SK-N-SH (cell line): ENCODE measurements at regions not wholly inside any gene's neighbourhood (a gene's known extent, or its start where the extent isn't known, plus 50 kb on each side); places are given as distances from the start of the nearest gene placed in this dataset.

Experiments
- CTCF ChIA-PET: fragments of 300-600, 350-600 bp; formaldehyde crosslinking; extraction: SDS; loops from one replicate; lab custom pipeline; 2021; lab: Yijun Ruan, JAX
- POLR2A ChIA-PET: fragments of 350-600 bp; sonication (Branson Sonifier 250); formaldehyde crosslinking; extraction: SDS; loops from one replicate; lab custom pipeline; 2020; ENCODE audit warnings: antibody characterized with exemption, inconsistent platforms; lab: Yijun Ruan, JAX
- DNase-seq: peaks from one replicate; pipeline ENCODE4 v3.0.0; 2012
- H2AFZ ChIP-seq: fragments of 200-600 bp; sonication (generic); 2 replicates; pipeline ENCODE4 v1.8.1; 2016; ENCODE audit warnings: antibody characterized with exemption, mild to moderate bottlenecking, low read depth
- H3F3A ChIP-seq: fragments of 200-600 bp; sonication (generic); replicated peaks from 2 replicates; pipeline ENCODE3; 2016; ENCODE audit warnings: antibody characterized with exemption, mild to moderate bottlenecking; ENCODE audit not compliant: insufficient read depth
- H3K27ac ChIP-seq, 2 experiments: fragments of 200-500 bp in 1 of 2; fragments of 200-600 bp in 1 of 2; sonication (Bioruptor generic) in 1 of 2; sonication (generic), shearing (Covaris generic) in 1 of 2; 2 replicates each; pipeline versions ENCODE4 v1.5.1 to v1.6.1; 2014 to 2016; ENCODE audit warnings: low read depth in 2 of 2, inconsistent platforms in 1 of 2, low read length in 1 of 2, mild to moderate bottlenecking in 1 of 2, mixed read lengths in 1 of 2
- H3K27me3 ChIP-seq: fragments of 200-600 bp; sonication (generic), shearing (Covaris generic); 2 replicates; pipeline ENCODE4 v1.6.1; 2016; ENCODE audit warnings: mixed run types; ENCODE audit not compliant: insufficient read depth
- H3K36me3 ChIP-seq, 2 experiments: fragments of 200-500 bp in 1 of 2; fragments of 200-600 bp in 1 of 2; sonication (Bioruptor generic) in 1 of 2; sonication (generic) in 1 of 2; replicated peaks in 1 of 2; 2 replicates each; pipeline versions ENCODE3 to v1.5.1; 2014 to 2016; ENCODE audit warnings: low read length in 1 of 2, mild to moderate bottlenecking in 1 of 2; ENCODE audit not compliant: insufficient read depth in 2 of 2, control insufficient read depth in 1 of 2
- H3K4me1 ChIP-seq, 2 experiments: fragments of 200-500 bp in 1 of 2; fragments of 200-600 bp in 1 of 2; sonication (Bioruptor generic) in 1 of 2; sonication (generic), shearing (Covaris generic) in 1 of 2; 2 replicates each; pipeline versions ENCODE4 v1.5.1 to v1.6.1; 2014 to 2016; ENCODE audit warnings: low read depth in 1 of 2, low read length in 1 of 2, mixed run types in 1 of 2; ENCODE audit not compliant: insufficient read depth in 2 of 2, control insufficient read depth in 1 of 2
- H3K4me2 ChIP-seq: fragments of 200-600 bp; sonication (generic), shearing (Covaris generic); 2 replicates; pipeline ENCODE4 v1.6.1; 2017; ENCODE audit warnings: mixed run types
- H3K4me3 ChIP-seq, 2 experiments: fragments of 200-500 bp in 1 of 2; fragments of 200-600 bp in 1 of 2; sonication (Bioruptor generic) in 1 of 2; sonication (generic), shearing (Covaris generic) in 1 of 2; 2 replicates each; pipeline versions ENCODE4 v1.5.1 to v1.8.1; 2014 to 2016; ENCODE audit warnings: low read depth in 2 of 2, inconsistent platforms in 1 of 2, low read length in 1 of 2, mild to moderate bottlenecking in 1 of 2, mixed read lengths in 1 of 2, moderate library complexity in 1 of 2
- H3K79me2 ChIP-seq: fragments of 200-600 bp; sonication (generic); 2 replicates; pipeline ENCODE4 v1.8.1; 2017; ENCODE audit warnings: mild to moderate bottlenecking; ENCODE audit not compliant: insufficient read depth
- H3K9ac ChIP-seq: fragments of 200-600 bp; sonication (generic); 2 replicates; pipeline ENCODE4 v1.6.1; 2017; ENCODE audit warnings: mixed run types
- H3K9me2 ChIP-seq: fragments of 200-600 bp; sonication (generic); 2 replicates; pipeline ENCODE4 v1.6.1; 2017; ENCODE audit warnings: mixed run types
- H3K9me3 ChIP-seq: fragments of 200-600 bp; sonication (generic); 2 replicates; pipeline ENCODE4 v1.6.1; 2017; ENCODE audit warnings: mixed run types, mild to moderate bottlenecking, moderate library complexity
- H4K20me1 ChIP-seq: fragments of 200-600 bp; sonication (generic); 2 replicates; pipeline ENCODE4 v1.6.1; 2017; ENCODE audit warnings: mild to moderate bottlenecking, mixed run types; ENCODE audit not compliant: insufficient read depth
- EP300 ChIP-seq, 2 experiments: IDR thresholded peaks; 2 replicates each; pipeline versions ENCODE4 v1.4.0 to v1.6.1; 2012; ENCODE audit warnings: borderline replicate concordance in 1 of 2, low read depth in 1 of 2, low read length in 1 of 2
- FOXM1 ChIP-seq: IDR thresholded peaks from 2 replicates; pipeline ENCODE4 v1.4.0; 2012; ENCODE audit warnings: low read depth, mild to moderate bottlenecking
- GATA2 ChIP-seq: sonication (generic); formaldehyde crosslinking; IDR thresholded peaks from 2 replicates; pipeline ENCODE4 v1.5.0; 2020; ENCODE audit warnings: mild to moderate bottlenecking, missing genetic modification reagents
- JUND ChIP-seq: IDR thresholded peaks from 2 replicates; pipeline ENCODE4 v1.4.0; 2012
- MEF2A ChIP-seq: IDR thresholded peaks from 2 replicates; pipeline ENCODE4 v1.4.0; 2012; ENCODE audit warnings: low read depth, borderline replicate concordance
- MXI1 ChIP-seq: IDR thresholded peaks from 2 replicates; pipeline ENCODE4 v1.6.1; 2012; ENCODE audit warnings: mild to moderate bottlenecking, low read depth, low read length, improper control_type of control experiment
- NFIC ChIP-seq: IDR thresholded peaks from 2 replicates; pipeline ENCODE4 v1.4.0; 2012; ENCODE audit warnings: borderline replicate concordance
- POLR2AphosphoS5 ChIP-seq: IDR thresholded peaks from 2 replicates; pipeline ENCODE4 v1.6.1; 2012; ENCODE audit warnings: low read depth, low read length
- RAD21 ChIP-seq: IDR thresholded peaks from 2 replicates; pipeline ENCODE4 v1.6.1; 2012; ENCODE audit warnings: mild to moderate bottlenecking, low read length
- RCOR1 ChIP-seq: fragments of 150-350 bp; IDR thresholded peaks from 2 replicates; pipeline ENCODE4 v1.6.1; 2017; ENCODE audit warnings: antibody characterized with exemption, low read length
- RFX5 ChIP-seq: IDR thresholded peaks from 2 replicates; pipeline ENCODE4 v1.6.1; 2012; ENCODE audit warnings: mild to moderate bottlenecking, improper control_type of control experiment, low read length
- SIN3A ChIP-seq: IDR thresholded peaks from 2 replicates; pipeline ENCODE4 v1.6.1; 2012; ENCODE audit warnings: low read depth, mild to moderate bottlenecking, low read length, moderate library complexity, borderline replicate concordance
- SMC3 ChIP-seq: IDR thresholded peaks from 2 replicates; pipeline ENCODE4 v1.6.1; 2012; ENCODE audit warnings: low read depth, low read length, improper control_type of control experiment
- WGBS: methylation state at CpG from one replicate; pipeline ENCODE4 v1.1.6; 2017; ENCODE audit warnings: low lambda C conversion rate; 5-methylcytosine and 5-hydroxymethylcytosine counted together
- TF ChIP-seq, protein P1 (sequence below): IDR thresholded peaks from 2 replicates; pipeline ENCODE4; 2012
- TF ChIP-seq, protein P2 (sequence below): IDR thresholded peaks from 2 replicates; pipeline ENCODE4 v1.4.0; 2012; ENCODE audit warnings: low read depth, borderline replicate concordance
- TF ChIP-seq, protein P3 (sequence below): IDR thresholded peaks from 2 replicates; pipeline ENCODE4 v1.4.0; 2012; ENCODE audit warnings: low read depth, borderline replicate concordance

DNA sequence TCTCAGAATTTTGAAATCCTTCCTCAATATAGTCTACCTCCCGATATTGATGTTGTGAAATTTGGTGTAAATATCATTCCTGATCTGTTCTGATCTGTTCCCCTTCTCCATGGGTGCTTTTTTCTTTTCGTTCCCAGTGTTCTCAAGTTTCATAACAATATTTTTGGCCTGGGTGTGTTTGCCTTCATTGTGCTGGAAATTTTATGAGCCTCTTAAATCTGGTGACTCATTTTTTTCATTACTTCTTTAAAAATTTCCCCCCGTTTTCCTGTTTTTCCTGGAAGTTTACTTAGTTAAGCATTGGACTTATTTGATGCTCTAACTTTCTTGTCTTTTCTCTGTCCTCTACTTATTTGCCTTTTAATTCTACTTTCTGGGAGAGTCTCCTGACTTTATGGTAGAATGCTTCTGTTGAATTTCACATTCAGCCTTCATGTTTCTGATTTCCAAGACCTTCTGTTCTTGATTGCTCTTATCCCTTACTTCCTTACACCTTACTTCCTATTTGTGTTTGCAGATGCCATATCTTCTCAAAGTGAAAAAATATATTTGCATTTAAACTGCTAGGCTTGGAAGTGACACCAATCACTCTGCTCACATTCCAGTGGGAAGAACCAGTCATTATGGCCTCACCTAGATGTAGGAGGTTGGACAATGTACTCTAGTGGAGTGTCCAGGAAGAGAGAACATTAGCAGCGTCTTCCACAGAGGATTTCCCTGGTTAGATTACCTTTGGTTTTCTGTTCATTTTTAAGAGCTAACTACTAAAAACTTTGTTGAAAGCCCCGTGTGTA, 441.9 kb downstream of the ARHGEF28 start:
- Histone ChIP-seq H3K9me3 (no peaks in the 10 kb centered on the region), H3K9ac (no peak overlapping the region), H3K36me3 (no peaks in the 10 kb centered on the region)
- CTCF ChIA-PET = no interaction called here
- TF ChIP-seq FOXM1 (no peak), MEF2A (no peak), JUND (no peak), POLR2AphosphoS5 (no peak)
- TF ChIP-seq, protein P1, sequence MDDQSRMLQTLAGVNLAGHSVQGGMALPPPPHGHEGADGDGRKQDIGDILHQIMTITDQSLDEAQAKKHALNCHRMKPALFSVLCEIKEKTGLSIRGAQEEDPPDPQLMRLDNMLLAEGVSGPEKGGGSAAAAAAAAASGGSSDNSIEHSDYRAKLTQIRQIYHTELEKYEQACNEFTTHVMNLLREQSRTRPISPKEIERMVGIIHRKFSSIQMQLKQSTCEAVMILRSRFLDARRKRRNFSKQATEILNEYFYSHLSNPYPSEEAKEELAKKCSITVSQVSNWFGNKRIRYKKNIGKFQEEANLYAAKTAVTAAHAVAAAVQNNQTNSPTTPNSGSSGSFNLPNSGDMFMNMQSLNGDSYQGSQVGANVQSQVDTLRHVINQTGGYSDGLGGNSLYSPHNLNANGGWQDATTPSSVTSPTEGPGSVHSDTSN = no peak
- TF ChIP-seq, all 33 proteins: peak for 0
- no peaks in the 10 kb centered on the region for H3K79me2 ChIP-seq
- 73% methylated on average over 5 of the region's 5 CpGs for WGBS
- no peak overlapping the region for H2AFZ ChIP-seq
- no peaks in the 10 kb centered on the region for H3K27me3 ChIP-seq
- peaks cover 3% of the 10 kb centered on the region for H3F3A ChIP-seq
- no peak for DNase-seq
- H4K20me1 ChIP-seq = no peaks in the 10 kb centered on the region
- no peak overlapping the region for H3K4me2 ChIP-seq
- POLR2A ChIA-PET = no interaction called here
- peaks cover 0 to 5% of the 10 kb centered on the region in 2 experiments; a peak in 2 of 4 replicates for H3K4me1 ChIP-seq
- no peak overlapping the region for H3K4me3 ChIP-seq
- no peak overlapping the region for H3K27ac ChIP-seq
- no peaks in the 10 kb centered on the region for H3K9me2 ChIP-seq

DNA sequence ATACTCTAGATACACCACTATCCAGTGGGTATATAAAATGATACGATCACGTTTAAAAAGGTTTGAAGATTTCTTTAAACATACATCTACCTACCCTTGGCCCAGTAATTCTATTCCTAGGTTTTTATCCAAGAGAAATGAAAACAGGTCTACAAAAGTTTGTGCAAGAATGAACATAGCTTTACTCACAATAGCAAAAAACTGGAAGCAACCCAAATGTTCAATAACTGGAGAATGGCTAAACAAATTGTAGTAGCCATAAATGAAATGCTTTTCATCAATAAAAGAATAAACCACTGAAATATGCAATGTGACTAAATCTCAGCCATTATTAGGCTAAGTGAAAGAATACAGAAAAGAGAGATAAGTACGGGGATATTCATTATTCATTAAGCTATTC, 438.9 kb downstream of the ARHGEF28 start:
- Histone ChIP-seq H3F3A (peaks cover 3% of the 10 kb centered on the region), H3K9me2 (no peaks in the 10 kb centered on the region), H4K20me1 (no peaks in the 10 kb centered on the region), H3K9me3 (no peaks in the 10 kb centered on the region), H3K9ac (no peak overlapping the region), H3K27ac (no peak overlapping the region), H3K4me3 (no peak overlapping the region), H2AFZ (no peak overlapping the region), H3K36me3 (no peaks in the 10 kb centered on the region), H3K79me2 (no peaks in the 10 kb centered on the region), H3K4me1 (peaks cover 0 to 5% of the 10 kb centered on the region in 2 experiments; a peak in 2 of 4 replicates), H3K4me2 (no peak overlapping the region), H3K27me3 (no peaks in the 10 kb centered on the region)
- DNase-seq = no peak
- ChIA-PET POLR2A (no interaction called here), CTCF (interaction anchor here (0.9 kb wide), 1 partner anchor 577 kb away, joined by 3 read pairs; no protein-coding TSS in a partner anchor)
- TF ChIP-seq, protein P2, sequence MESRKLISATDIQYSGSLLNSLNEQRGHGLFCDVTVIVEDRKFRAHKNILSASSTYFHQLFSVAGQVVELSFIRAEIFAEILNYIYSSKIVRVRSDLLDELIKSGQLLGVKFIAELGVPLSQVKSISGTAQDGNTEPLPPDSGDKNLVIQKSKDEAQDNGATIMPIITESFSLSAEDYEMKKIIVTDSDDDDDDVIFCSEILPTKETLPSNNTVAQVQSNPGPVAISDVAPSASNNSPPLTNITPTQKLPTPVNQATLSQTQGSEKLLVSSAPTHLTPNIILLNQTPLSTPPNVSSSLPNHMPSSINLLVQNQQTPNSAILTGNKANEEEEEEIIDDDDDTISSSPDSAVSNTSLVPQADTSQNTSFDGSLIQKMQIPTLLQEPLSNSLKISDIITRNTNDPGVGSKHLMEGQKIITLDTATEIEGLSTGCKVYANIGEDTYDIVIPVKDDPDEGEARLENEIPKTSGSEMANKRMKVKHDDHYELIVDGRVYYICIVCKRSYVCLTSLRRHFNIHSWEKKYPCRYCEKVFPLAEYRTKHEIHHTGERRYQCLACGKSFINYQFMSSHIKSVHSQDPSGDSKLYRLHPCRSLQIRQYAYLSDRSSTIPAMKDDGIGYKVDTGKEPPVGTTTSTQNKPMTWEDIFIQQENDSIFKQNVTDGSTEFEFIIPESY = no peak
- TF ChIP-seq MEF2A (no peak), GATA2 (CRISPR knock-in tag) (no peak), SMC3 (no peak), EP300 (IDR thresholded peaks at IDR 0.05; ENCODE audit: borderline replicate concordance in 1 of 2, low read depth in 1 of 2, low read length in 1 of 2) (no peak), SIN3A (no peak), MXI1 (no peak), RCOR1 (no peak), NFIC (no peak), RAD21 (no peak), RFX5 (no peak)
- TF ChIP-seq, protein P1 = no peak
- TF ChIP-seq, protein P3, sequence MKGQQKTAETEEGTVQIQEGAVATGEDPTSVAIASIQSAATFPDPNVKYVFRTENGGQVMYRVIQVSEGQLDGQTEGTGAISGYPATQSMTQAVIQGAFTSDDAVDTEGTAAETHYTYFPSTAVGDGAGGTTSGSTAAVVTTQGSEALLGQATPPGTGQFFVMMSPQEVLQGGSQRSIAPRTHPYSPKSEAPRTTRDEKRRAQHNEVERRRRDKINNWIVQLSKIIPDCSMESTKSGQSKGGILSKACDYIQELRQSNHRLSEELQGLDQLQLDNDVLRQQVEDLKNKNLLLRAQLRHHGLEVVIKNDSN = no peak
- 91% methylated on average over 3 of the region's 3 CpGs for WGBS
